ENCODE measurements at regions not wholly inside any gene's neighbourhood (a gene's known extent, or its start where the extent isn't known, plus 50 kb on each side); places are given as distances from the start of the nearest gene placed in this dataset.
A peak's percentile ranks its signal among the peaks of the same experiment; 100 is the strongest.

DNA sequence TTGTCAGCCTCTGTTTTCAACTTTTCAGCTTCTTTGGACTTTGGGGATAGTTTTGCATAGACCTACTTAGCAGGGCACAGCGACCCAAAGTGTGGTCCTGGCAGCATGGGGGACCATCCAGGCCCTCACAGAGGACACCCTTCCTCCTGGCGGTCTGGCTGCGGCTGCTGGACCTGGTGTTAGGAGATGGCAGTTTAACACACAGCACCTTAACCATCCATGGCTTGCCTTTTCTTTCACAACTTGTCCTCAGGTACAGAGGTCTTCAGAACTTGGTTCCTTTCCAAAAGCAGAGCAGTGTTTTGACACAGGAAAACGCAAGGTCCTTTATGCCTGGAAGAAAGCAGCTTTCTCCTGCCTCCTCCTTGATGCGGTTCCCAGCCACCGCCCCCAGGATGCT lies 68.1 kb downstream of the RHOU start:
- intact Hi-C loops (cut with DNase I) = no loop called here
- H3K27ac ChIP-seq = no peak overlapping the region

DNA sequence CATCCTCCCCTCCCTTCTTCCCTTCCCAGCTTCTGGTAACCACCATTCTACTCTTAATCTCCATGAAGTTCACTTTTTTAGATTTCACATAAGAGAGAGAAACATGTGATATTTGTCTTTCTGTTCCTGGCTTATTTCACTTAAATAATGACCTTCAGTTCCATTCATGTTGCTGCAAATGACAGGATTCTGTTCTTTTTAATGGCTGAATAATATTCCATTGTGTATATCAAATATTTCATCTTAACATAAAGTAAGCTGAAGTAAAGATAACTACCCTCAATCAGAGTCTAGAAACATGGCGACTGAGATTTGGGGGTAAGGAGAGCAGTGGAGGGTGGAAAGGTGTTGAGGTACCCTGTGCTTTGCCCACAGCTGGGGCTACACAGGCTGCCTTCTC lies 68.9 kb downstream of the RHOU start:
- Histone ChIP-seq H3K27me3 (no peaks in the 10 kb centered on the region), H3K9me3 (no peaks in the 10 kb centered on the region), H3K4me3 (no peak overlapping the region), H3K27ac (no peak overlapping the region), H3K4me1 (peaks cover 27% of the 10 kb centered on the region), H3K36me3 (no peaks in the 10 kb centered on the region)
- intact Hi-C loops (cut with DNase I) = no loop called here
- ATAC-seq (no peak), DNase-seq (no peak)
- TF ChIP-seq, protein P1, sequence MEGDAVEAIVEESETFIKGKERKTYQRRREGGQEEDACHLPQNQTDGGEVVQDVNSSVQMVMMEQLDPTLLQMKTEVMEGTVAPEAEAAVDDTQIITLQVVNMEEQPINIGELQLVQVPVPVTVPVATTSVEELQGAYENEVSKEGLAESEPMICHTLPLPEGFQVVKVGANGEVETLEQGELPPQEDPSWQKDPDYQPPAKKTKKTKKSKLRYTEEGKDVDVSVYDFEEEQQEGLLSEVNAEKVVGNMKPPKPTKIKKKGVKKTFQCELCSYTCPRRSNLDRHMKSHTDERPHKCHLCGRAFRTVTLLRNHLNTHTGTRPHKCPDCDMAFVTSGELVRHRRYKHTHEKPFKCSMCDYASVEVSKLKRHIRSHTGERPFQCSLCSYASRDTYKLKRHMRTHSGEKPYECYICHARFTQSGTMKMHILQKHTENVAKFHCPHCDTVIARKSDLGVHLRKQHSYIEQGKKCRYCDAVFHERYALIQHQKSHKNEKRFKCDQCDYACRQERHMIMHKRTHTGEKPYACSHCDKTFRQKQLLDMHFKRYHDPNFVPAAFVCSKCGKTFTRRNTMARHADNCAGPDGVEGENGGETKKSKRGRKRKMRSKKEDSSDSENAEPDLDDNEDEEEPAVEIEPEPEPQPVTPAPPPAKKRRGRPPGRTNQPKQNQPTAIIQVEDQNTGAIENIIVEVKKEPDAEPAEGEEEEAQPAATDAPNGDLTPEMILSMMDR (IDR thresholded peaks at IDR 0.05) = no peak

More for the DNA sequence above, 68.1 kb downstream of the RHOU start:
- Histone ChIP-seq H3K9me3 (no peaks in the 10 kb centered on the region), H3K4me3 (no peak overlapping the region), H3K36me3 (no peaks in the 10 kb centered on the region), H3K4me1 (peaks cover 29% of the 10 kb centered on the region), H3K27me3 (no peaks in the 10 kb centered on the region)
- TF ChIP-seq, protein P1 (IDR thresholded peaks at IDR 0.05) = no peak
- DNase-seq (no peak), ATAC-seq (no peak)

DNA sequence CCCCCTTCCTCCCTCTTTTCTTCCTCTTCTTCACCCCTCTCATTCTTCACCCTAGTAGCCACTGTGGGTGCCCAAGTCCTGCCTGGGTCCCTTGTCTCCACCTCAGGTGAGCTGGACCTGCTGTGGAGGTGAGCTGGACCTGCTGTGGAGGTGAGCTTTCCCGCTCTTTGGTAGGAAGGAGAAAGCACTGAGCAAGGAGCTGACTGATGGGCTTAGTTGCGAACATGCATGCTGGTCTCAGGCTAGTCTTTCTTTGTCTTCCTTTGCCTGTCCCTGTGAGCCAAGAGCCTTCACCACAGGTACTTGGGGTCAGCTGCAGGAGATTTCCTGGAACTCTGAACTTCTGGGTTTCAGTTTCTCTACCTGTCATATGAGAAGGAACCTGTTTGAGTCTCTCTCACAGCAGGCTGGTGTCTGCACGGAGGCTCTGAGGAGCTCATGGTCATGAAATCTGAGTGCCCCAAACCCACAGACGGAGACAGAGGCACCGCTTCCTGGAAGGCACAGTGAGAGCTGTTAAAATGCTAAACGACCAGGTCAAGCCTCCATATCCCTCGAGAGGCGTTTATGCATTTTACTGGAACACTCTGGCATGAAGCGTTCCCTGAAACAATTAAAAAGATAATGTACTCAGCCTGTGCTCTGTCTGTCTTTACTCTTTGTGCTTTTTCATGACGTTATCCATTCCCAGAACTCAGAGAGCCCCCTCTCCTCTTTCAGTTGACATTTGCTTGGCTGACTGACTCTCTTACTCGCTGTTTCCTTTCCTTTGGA lies 69.5 kb downstream of the RHOU start:
- Histone ChIP-seq H3K36me3 (no peaks in the 10 kb centered on the region), H3K9me3 (no peaks in the 10 kb centered on the region), H3K27me3 (no peaks in the 10 kb centered on the region), H3K4me3 (no peak overlapping the region), H3K4me1 (peaks cover 23% of the 10 kb centered on the region), H3K27ac (peak overlapping the region; percentile 1)
- TF ChIP-seq, protein P1 (IDR thresholded peaks at IDR 0.05) = no peak
- DNase-seq (no peak), ATAC-seq (peak; percentile 28)
- intact Hi-C loops (cut with DNase I) = no loop called here

DNA sequence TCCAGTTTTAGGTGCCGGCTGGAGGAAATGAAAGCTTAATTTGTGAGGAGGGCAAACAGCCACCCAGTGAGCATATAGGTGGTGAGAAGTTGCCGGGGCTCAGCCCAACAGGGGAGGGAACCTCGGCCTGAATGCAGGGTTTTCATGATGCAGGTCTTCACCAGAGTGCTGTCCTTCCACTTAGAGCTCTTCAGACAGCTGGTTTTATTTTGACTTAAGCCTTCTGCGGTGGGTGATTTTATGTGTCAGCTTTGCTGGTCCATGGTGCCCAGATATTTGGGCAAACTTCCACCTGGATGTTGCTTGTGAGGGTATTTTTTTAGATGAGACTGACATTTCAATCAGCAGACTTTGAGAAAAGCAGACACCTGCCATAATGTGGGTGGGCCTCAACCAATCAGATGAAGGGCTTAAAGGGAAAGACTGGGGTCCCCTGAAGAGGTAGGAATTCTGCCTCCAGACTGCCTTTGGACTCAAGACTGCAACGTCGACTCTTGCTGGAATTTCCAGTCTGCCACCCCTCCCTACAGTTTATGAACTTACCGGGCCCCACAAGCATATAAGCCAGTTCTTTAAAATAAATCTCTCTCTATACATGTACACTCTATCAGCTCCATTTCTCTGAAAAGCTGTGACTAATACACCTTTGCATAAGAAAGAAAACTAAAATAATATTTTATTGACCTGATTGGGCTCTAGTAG lies 72.8 kb downstream of the RHOU start:
- Histone ChIP-seq H3K36me3 (no peaks in the 10 kb centered on the region), H3K27ac (no peak overlapping the region), H3K27me3 (no peaks in the 10 kb centered on the region), H3K9me3 (no peaks in the 10 kb centered on the region), H3K4me1 (peaks cover 14% of the 10 kb centered on the region), H3K4me3 (no peak overlapping the region)
- intact Hi-C loops (cut with DNase I) = no loop called here
- TF ChIP-seq, protein P1 (IDR thresholded peaks at IDR 0.05) = no peak
- no peak for ATAC-seq
- DNase-seq = no peak

DNA sequence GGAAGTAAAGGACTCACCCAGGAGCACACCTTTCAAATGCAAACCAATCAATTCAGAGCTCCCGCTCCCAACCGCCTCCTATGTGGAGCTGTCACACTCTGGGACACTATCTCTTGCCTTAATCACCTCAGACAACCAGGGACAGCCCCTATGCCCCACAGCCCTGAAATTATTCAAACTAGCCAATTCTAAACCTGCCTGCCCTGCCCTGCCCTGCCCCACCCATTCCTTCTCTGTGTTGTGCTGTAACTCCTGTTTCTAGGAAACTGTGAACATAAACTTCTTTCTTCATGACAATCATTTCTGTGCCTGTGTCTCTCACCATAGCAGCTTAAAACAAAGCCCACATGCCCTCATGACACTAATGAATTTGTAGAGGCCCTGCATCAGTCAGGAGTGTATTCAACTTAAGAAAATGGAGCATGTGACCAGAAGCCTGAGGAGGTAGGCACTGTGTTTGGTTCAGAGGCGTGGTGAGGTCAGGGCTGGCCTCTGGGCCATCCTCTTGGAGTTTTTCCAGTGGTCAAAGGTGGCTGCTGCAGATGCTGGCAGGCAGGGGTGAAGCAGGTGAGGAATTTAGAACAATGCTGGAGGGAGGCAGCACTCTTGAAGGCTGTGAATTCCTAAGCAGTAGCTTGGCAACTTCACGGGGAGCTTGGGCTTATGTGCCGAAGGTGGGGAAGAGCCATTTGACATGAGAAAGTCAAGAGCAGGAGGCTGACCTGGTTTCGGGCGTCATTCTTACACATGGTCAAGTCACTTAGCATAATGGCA lies 74.5 kb downstream of the RHOU start:
- intact Hi-C loops (cut with DNase I) = no loop called here
- Histone ChIP-seq H3K27ac (no peak overlapping the region), H3K9me3 (no peaks in the 10 kb centered on the region), H3K4me3 (no peak overlapping the region), H3K36me3 (no peaks in the 10 kb centered on the region), H3K27me3 (no peaks in the 10 kb centered on the region), H3K4me1 (peaks cover 7% of the 10 kb centered on the region)
- peak; percentile 70 for ATAC-seq
- TF ChIP-seq, protein P1 (IDR thresholded peaks at IDR 0.05) = no peak
- DNase-seq = no peak

Data from upper lobe of right lung (tissue), 1 donor.